GM21381 (cell line): ENCODE measurements at regions not wholly inside any gene's neighbourhood (a gene's known extent, or its start where the extent isn't known, plus 50 kb on each side); places are given as distances from the start of the nearest gene placed in this dataset.

Source experiments
- ATAC-seq: cut with Tn5 transposase; IDR thresholded peaks from one replicate; pipeline ENCODE4 v1.9.1; 2021; ENCODE audit warnings: mild to moderate bottlenecking, moderate library complexity; ENCODE audit not compliant: unreplicated experiment

DNA sequence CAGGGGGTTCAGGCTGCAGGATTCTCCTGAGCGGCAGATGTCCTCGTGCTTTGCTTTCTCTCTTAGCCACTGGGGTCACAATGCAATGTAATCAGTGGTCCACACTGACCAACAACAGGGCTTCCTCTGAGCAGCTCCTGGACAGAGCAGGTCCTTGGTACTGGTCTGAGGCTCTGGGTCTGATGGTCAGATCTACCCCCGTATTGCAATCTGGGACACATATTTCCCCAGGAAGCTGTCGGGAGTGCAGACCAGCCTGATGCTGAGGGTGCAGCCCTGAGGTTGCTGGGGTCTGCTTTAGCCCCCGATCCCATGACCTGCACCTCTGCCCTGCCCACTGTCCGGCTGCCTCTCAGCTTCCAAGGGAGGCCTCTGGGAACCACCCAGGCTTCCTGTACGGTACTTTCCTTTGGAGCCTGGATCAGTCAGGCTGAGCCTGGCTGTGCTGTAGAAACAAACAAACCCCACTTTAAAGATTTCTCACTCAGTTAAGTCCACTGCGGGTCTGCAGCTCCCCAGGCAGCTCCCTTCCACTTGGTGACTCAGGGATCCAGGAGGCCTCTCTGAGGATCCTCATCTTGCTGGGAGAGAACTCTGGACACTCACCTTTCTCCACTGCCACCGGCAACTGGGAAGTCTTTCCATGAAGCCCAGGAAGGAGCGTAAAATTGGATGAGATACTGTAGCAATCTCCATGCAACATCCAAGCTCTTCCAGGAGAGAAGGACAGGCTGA is 1046.6 kb downstream of the TBC1D22A start:
- no peak for ATAC-seq

DNA sequence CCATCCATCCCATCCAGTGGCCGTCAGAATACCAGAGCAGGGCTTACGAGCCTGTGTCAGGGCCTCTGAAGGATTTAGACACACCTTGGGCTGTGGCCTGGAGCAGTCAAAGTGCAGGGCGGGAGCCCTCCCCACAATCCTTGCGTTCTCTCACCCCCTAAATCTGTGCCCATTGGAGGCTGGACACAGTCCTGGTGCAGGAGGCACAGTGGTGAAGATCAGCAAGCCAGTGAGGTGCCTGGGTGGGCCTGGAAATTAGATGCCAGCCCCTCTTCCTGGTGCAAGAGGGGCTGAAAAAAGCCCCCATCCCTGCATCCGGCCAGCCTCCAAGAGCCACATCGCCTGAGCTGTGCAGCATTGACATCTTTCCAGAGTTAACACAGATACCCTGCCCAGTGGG is 1045.8 kb downstream of the TBC1D22A start:
- ATAC-seq, result no peak

DNA sequence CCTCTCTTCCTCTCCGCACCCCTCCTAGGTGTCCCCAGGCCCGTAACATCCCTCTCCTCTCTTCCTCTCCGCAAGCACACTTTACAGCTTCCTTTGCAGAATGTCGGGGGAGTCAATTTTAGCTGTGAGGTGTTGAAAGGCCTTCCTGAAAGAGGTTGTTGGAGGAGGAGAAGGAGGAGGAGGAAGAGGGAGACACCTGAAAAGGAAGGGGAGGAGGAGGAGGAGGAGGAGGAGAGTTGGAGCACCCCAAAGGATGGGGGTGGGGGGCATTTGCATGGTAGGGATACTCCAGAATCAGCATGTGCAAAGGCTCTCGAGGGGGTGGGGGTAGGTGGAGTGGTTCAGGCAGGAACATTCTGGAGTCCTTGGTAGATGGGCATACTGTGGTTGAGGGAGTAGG is 1045.1 kb downstream of the TBC1D22A start:
- ATAC-seq, result no peak

DNA sequence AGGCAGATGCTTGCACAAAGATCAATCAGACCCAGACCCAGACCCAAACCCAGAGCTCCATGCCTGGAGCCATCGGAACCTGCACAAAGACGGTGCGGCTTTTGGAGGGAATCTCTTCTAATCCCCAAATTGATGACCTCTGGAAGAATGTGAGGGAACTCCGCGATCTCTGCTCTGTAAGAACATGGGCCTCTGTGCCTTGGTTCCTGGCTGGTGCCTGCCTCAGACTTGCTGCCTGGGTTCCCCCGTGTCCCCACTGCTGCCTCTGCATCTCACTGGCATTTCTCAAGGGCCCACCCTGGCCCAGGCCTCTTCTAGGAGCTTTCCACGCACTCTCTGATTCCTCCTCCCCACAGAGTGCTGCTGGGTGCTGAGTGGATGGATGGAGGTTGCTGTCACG is 1044.4 kb downstream of the TBC1D22A start:
- ATAC-seq, result no peak

DNA sequence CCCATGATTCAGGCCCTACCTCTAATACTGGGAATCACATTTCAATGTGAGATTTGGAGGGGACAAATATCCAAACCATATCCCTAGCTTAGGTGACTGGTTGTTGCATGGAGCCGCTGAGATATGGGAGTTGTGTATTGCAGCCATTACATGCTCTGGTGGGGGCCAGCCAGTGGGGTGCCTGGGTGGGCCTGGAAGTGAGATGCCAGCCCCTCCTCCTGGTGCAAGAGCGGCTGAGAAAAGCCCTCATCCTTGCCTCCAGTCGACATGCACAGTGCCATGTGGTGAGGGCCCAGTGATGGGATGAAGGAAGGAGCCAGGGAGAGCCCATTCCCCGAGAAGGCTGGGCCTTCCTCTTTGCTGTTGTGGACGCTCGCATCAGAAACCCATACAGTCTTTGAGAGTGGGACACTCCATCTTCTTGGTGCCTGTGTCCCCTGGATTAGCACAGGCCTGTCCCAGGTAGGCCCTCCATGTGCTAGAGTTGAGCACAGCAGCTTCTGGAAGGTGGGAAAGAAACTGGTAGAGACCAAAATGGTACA is 1043.0 kb downstream of the TBC1D22A start:
- no peak for ATAC-seq

DNA sequence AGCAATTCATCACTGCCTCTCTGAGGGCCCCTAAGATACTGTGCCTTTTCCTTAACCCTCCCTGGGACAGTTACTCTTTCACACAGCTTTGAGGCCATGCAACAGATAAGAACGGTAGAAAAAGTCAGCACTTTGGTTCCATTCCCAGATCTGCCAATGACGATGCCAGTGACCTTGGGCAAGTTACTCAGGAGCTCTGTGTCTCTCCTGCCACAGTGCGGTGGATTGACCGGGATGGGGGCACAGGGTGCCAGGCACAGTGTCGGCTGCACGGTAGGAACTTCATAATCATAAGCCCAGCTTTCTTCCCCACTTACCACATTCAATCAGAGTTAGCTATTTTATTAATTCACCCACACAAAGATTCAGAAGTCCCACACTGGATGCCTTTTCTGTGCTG is 1041.8 kb downstream of the TBC1D22A start:
- no peak for ATAC-seq

DNA sequence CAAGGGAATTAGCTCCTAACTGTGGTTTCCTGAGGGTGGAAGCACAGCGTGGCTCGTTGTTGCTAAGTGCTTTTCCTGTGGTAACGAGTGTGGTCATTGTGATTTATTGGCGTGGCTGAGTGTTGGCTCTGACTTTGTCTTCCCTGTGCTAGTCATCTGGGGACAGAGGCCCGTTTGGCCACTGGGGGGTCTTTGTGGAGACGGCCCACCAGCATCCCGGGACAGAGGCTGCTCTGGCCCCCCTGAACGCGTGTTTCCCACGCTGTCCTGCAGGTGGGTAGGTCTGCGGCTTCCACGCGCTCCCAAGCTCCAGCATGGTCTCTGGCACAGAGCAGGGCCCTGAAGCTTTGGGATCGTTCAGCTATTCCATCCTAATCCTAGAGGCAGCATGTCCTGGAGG is 1040.0 kb downstream of the TBC1D22A start:
- no peak for ATAC-seq

GRCh38 chr22:47801541-47802245 is 1039.2 kb downstream of the TBC1D22A start:
- no peak for ATAC-seq

GRCh38 chr22:47798229-47798628 is 1035.8 kb downstream of the TBC1D22A start:
- ATAC-seq, result no peak

DNA sequence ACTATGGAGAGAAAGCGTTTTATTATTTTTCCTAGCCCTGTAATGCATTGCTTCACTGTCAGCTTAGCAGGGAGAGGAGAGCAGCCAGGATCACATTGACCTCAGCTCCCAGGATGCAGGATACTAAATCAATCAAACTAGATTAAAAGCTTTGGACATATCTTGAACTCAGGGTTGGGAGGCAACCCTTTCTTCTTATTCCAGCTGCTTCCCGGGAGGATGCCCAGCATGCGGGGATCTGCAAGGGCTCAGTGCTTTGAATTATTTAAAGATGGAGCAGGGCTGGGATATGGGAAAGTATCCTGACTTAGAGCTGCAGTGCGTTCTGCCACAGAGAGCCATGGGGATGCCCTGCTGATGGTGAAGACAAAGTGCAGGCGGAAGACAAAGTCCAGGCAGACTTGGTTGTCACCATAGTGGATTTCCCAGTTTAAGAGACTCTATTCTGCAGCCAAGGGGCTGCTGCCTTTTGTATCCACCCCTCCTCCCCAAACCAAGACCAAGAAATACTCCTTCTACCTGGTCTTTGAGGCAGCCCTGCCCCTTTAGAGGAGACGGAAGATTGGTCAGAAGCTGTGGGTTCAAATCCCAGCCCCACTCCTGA is 1035.0 kb downstream of the TBC1D22A start:
- ATAC-seq, result no peak

- ATAC-seq, result no peak
Observed at GRCh38 chr22:47796128-47796908, 1033.9 kb downstream of the TBC1D22A start.

GRCh38 chr22:47795477-47796127 is 1033.2 kb downstream of the TBC1D22A start:
- no peak for ATAC-seq

GRCh38 chr22:47794851-47795250 is 1032.4 kb downstream of the TBC1D22A start:
- ATAC-seq, result no peak

DNA sequence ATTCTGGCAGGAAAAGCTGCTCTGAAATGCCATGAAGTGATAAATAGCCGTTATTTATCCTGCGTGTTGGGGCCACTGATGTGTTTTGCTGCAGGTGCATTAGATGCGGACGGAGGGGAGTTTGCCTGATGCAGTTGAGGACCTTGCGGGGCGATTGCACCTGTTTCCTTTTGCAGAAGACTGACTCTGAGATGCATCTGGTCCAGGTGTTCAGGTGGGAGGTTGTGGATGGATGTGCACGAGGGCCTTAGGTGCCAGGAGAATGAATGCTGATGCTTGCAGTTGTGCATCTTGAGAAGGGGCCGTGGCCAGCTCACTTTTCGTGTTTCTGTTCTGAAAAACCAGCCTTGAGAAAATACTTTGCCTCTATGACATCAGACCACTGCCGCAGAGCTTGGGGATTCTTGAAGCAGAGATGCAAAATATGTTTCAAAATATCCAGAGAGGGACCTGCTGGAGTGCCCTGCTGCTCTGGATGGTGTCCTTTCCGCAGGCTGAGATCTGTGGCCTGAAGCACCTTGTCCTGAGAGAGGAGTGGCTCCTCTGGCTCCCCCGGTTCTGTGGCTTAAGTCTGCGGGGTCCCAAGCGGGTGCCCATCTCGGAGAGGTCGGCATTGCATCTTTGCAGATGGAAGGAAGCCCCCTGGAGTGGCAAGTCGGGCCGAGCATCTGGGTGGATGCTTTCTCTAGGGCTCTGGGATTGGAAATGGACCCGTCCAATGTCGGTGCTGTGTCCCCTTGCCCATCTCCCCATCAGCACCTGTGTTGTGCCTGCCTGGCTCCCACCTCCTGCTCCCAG is 1031.1 kb downstream of the TBC1D22A start:
- no peak for ATAC-seq

DNA sequence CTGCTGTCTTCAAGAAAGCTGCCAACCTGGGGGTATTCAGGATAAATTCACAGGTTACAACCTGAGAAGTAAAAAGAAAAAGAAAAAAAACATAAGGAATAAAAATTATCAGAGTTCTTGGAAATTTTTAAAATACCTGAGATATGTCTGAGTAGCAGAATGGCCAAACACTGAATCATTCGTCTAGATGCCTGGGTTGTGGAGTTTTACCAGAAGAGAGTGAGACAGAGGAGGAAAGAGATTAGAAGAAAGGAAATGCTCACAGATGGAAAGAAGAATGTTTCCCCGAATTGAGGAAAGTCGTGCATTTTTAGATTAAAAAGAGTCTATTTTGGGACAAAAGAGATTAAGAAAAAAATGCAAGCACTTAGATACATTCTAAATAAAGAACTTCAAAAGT is 1026.7 kb downstream of the TBC1D22A start:
- no peak for ATAC-seq

- no peak for ATAC-seq
Observed at GRCh38 chr22:47788461-47788860, 1026.0 kb downstream of the TBC1D22A start.

DNA sequence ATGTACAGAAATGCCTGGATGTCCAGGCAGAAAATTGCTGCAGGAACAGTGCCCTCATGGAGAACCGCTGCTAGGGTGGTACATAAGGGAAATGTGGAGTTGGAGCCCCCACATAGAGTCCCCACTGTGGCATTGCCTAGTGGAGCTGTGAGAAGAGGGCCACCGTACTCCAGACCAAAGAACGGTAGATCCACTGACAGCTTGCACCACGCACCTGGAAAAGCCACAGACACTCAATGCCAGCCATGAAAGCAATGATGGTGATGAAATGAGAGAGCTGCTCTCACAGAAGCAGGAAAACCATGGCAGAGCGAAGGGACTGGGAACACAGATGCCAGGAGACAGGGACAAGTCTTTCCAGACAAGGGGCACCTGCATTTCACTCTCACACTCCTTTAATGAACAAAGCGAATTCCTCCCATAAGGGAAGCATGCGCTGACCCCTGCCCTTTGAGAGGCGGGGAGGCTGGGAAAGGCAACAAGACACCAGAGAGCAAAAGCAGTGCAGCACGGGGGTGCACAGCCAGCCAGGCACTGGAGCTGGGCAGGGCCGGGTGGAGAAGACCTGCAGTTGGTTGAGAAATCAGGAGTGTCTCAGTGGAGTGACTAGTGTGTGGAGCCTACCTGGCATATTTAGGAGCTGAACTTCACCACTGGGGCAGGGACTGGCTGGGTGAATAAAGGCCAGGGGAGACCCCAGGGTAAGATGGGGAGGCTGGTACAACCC is 1025.2 kb downstream of the TBC1D22A start:
- ATAC-seq, result no peak

GRCh38 chr22:47786650-47787290 is 1024.3 kb downstream of the TBC1D22A start:
- no peak for ATAC-seq

DNA sequence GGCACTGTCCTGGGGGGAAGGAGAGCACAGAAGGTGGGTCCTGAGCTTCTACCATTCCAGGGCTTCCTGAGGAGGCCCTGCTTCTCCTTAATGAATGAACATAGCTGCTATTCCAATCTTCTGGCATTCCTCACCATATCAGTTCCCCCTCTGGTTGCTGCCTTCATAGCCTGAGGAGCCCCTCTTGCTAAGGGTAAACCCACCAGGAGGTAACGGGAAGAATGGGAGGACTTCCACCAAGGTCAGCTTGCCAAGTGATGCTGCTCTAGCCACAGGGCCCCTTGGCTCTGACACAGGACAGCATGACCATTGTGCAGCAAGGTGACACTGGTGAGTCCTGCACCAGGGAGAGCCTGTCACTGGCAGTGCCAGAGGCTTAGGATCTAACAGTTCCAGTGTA is 1022.5 kb downstream of the TBC1D22A start:
- no peak for ATAC-seq
